22Rv1 (cell line): ENCODE measurements at regions not wholly inside any gene's neighbourhood (a gene's known extent, or its start where the extent isn't known, plus 50 kb on each side); places are given as distances from the start of the nearest gene placed in this dataset.

ENCODE experiments used
- H3K27ac ChIP-seq: fragments of 450-650 bp; 2 replicates; pipeline ENCODE4 v1.5.1; 2017
- CTCF ChIP-seq: fragments of 450-650 bp; IDR thresholded peaks from 2 replicates; pipeline ENCODE4 v1.5.1; 2017; ENCODE audit warnings: mild to moderate bottlenecking
- ZFX ChIP-seq: fragments of 450-650 bp; IDR thresholded peaks from 2 replicates; pipeline ENCODE4 v1.6.1; 2017; ENCODE audit warnings: antibody characterized with exemption, borderline replicate concordance

GRCh38 chr9:17871213-17871890, 292.5 kb downstream of the SH3GL2 start:
- H3K27ac ChIP-seq, result no peak overlapping the region
- TF ChIP-seq ZFX (no peak), CTCF (no peak)

- TF ChIP-seq ZFX, result no peak
- no peak for TF ChIP-seq CTCF
- no peak overlapping the region for H3K27ac ChIP-seq
These were observed 297.0 kb downstream of the SH3GL2 start for GRCh38 chr9:17875886-17876285.

- no peak for TF ChIP-seq CTCF
- no peak for TF ChIP-seq ZFX
- no peak overlapping the region for H3K27ac ChIP-seq
These were observed 297.8 kb downstream of the SH3GL2 start for GRCh38 chr9:17876687-17877086.

- TF ChIP-seq CTCF, result no peak
- TF ChIP-seq ZFX, result no peak
These were observed 300.0 kb downstream of the SH3GL2 start for GRCh38 chr9:17878810-17879370.

GRCh38 chr9:17881371-17881770, 302.5 kb downstream of the SH3GL2 start:
- H3K27ac ChIP-seq, result no peak overlapping the region
- no peak for TF ChIP-seq ZFX
- no peak for TF ChIP-seq CTCF

More at GRCh38 chr9:17878810-17879370, 300.0 kb downstream of the SH3GL2 start:
- no peak overlapping the region for H3K27ac ChIP-seq

GRCh38 chr9:17882688-17883594, 304.1 kb downstream of the SH3GL2 start:
- H3K27ac ChIP-seq, result no peak overlapping the region
- TF ChIP-seq CTCF, result no peak
- no peak for TF ChIP-seq ZFX
